Heart left ventricle (tissue), 16 donors: ENCODE measurements at regions not wholly inside any gene's neighbourhood (a gene's known extent, or its start where the extent isn't known, plus 50 kb on each side); places are given as distances from the start of the nearest gene placed in this dataset.
A peak's percentile ranks its signal among the peaks of the same experiment; 100 is the strongest.

Experiments
- ATAC-seq, 4 donors: fragments of 200-7000 bp; cut with Tn5 transposase; one replicate each; pipeline ENCODE4 v1.9.1; 2020 to 2022; ENCODE audit warnings: moderate library complexity in 4 of 4, mild to moderate bottlenecking in 3 of 4, moderate number of reproducible peaks in 1 of 4
- DNase-seq, 5 donors: peaks; one replicate each; pipeline ENCODE4 v3.0.0-alpha.2; 2020
- H3K27ac ChIP-seq, 12 donors: fragments of 200-600 bp; sonication (generic) in 4 of 12; one replicate each; pipeline versions ENCODE4 v1.5.0 to v1.8.0; 2016 to 2022; ENCODE audit warnings: mild to moderate bottlenecking in 2 of 12
- H3K27me3 ChIP-seq, 9 donors: fragments of 200-600 bp; sonication (generic) in 2 of 9; one replicate each; pipeline versions ENCODE4 v1.5.1 to v1.8.0; 2016 to 2022; ENCODE audit warnings: mild to moderate bottlenecking in 3 of 9
- H3K36me3 ChIP-seq, 9 donors: fragments of 200-600 bp; sonication (generic) in 2 of 9; one replicate each; pipeline versions ENCODE4 v1.5.0 to v1.8.0; 2018 to 2022; ENCODE audit warnings: mild to moderate bottlenecking in 2 of 9
- H3K4me1 ChIP-seq, 12 donors: fragments of 200-600 bp; sonication (generic) in 4 of 12; one replicate each; pipeline versions ENCODE4 v1.5.0 to v1.8.0; 2016 to 2022; ENCODE audit warnings: mild to moderate bottlenecking in 3 of 12
- H3K4me3 ChIP-seq, 12 donors: fragments of 200-600 bp; sonication (generic) in 4 of 12; one replicate each; pipeline versions ENCODE4 v1.5.0 to v1.8.0; 2017 to 2022; ENCODE audit warnings: mild to moderate bottlenecking in 9 of 12, moderate library complexity in 4 of 12
- H3K9me3 ChIP-seq, 12 donors: fragments of 200-600 bp; sonication (generic) in 4 of 12; one replicate each; pipeline versions ENCODE4 v1.5.0 to v1.8.0; 2016 to 2022; ENCODE audit warnings: mild to moderate bottlenecking in 1 of 12
- POLR2A ChIP-seq, 2 donors: fragments of 450-650 bp; IDR thresholded peaks; one replicate each; pipeline ENCODE4 v1.6.1; 2017; ENCODE audit warnings: antibody characterized with exemption in 2 of 2, mild to moderate bottlenecking in 2 of 2, moderate library complexity in 2 of 2
- WGBS, 4 donors: extraction: QIAGEN DNeasy Blood & Tissue Kit in 2 of 4; methylation state at CpG; one replicate each; pipeline versions ENCODE4 v1.1.5 to v1.1.7; 2013 to 2018; 5-methylcytosine and 5-hydroxymethylcytosine counted together
- intact Hi-C, 10 donors: fragments of 100-400 bp; cut with DNase I; formaldehyde crosslinking; loops; one replicate each; pipeline versions ENCODE4 v1.11.1 to v1.14.2; 2022
- TF ChIP-seq, protein P1 (sequence below), 12 donors: fragments of 200-600 bp; sonication (generic) in 4 of 12; IDR thresholded peaks; one replicate each; pipeline versions ENCODE4 v1.5.0 to v1.8.0; 2018 to 2022; ENCODE audit warnings: antibody characterized with exemption in 12 of 12, mild to moderate bottlenecking in 5 of 12
- donor health status: ischemic (EF 13 %, LVEDD 7.1; RV severe dilation, severe dysfunction).
- donor health status: healthy with polysubstance abuse.
- donor health status: DM: no; HTN: yes; CAD: no.
- donor health status: DM: no; HTN: no; CAD: no.
- donor health status: ischemic (EF 25% LVEDD 6.9; RV normal size, moderate dysfunction).
- donor health status: ischemic (EF 25% LVEDD 5.7; RV mildly dilated, moderate dysfunction).
- donor health status: healthy.
- donor health status: DM: yes; HTN: yes; CAD: no.
- donor health status: ischemic (EF 35%, LVEDD 5.7; RV mildly dilated, moderate dysfunction).
- donor health status: nonischemic (EF 11% LVEDD 7.7; RV severe dilation, severe dysfunction).
- donor health status: DM: yes; HTN: yes; CAD: no.
- donor health status: PGD.
- donor health status: ischemic (EF 29% LVEDD 5.4; RV normal size, mild dysfunction).
- donor health status: nonischemic (EF 23%, LVEDD 6.1; RV moderate dilation, normal function).

DNA sequence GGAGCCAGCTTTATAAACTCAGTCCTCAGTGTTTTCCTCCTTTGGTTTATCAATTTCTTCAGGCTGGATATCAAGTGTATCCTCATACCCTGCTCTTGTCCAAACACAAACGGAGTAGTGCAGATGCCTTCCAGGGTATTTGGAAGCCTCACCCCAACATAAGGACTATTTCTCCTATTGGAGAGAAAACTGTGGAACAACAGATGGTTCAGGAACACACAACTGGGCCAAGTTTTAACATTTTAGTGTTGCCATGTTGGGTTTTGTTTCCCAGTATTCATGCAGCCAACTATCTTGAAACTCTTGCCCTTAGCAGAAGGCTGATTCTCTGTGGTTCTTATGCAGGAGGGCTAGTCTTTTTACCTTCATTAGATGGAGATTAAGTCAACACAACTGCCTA lies 398.1 kb downstream of the GABRB3 start:
- WGBS, 4 donors = 46 to 88% (median 79%) methylated on average over 1 of the region's 1 CpG
- H3K27ac ChIP-seq = no peak overlapping the region
- no peak overlapping the region for H3K4me3 ChIP-seq
- intact Hi-C loops = loop anchor here in 1 of 10 donors (5.0 kb wide), 1 partner anchor 33 kb away; no protein-coding TSS in a partner anchor
- H3K36me3 ChIP-seq = no peaks in the 10 kb centered on the region
- H3K9me3 ChIP-seq = peaks cover 0 to 39% (median 15%) of the 10 kb centered on the region in 12 donors
- TF ChIP-seq, protein P1, sequence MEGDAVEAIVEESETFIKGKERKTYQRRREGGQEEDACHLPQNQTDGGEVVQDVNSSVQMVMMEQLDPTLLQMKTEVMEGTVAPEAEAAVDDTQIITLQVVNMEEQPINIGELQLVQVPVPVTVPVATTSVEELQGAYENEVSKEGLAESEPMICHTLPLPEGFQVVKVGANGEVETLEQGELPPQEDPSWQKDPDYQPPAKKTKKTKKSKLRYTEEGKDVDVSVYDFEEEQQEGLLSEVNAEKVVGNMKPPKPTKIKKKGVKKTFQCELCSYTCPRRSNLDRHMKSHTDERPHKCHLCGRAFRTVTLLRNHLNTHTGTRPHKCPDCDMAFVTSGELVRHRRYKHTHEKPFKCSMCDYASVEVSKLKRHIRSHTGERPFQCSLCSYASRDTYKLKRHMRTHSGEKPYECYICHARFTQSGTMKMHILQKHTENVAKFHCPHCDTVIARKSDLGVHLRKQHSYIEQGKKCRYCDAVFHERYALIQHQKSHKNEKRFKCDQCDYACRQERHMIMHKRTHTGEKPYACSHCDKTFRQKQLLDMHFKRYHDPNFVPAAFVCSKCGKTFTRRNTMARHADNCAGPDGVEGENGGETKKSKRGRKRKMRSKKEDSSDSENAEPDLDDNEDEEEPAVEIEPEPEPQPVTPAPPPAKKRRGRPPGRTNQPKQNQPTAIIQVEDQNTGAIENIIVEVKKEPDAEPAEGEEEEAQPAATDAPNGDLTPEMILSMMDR (IDR thresholded peaks at IDR 0.05) = no peak
- TF ChIP-seq POLR2A (IDR thresholded peaks at IDR 0.05) = no peak
- no peak for DNase-seq
- no peaks in the 10 kb centered on the region for H3K27me3 ChIP-seq
- H3K4me1 ChIP-seq = no peaks in the 10 kb centered on the region
- ATAC-seq = no peak

- ATAC-seq (no peak), DNase-seq (no peak)
- TF ChIP-seq, protein P1 (IDR thresholded peaks at IDR 0.05) = no peak
- TF ChIP-seq POLR2A (IDR thresholded peaks at IDR 0.05) = no peak
- H3K27ac ChIP-seq = no peak overlapping the region
- WGBS, 4 donors = 47 to 58% (median 52%) methylated on average over 6 of the region's 6 CpGs
- H3K4me1 ChIP-seq = no peaks in the 10 kb centered on the region
- H3K4me3 ChIP-seq = no peak overlapping the region
- H3K36me3 ChIP-seq = no peaks in the 10 kb centered on the region
- intact Hi-C loops = no loop called here
- H3K27me3 ChIP-seq = no peaks in the 10 kb centered on the region
- peaks cover 0 to 28% (median 15%) of the 10 kb centered on the region in 12 donors for H3K9me3 ChIP-seq
Measured at GRCh38 chr15:26372706-26373105, 400.2 kb downstream of the GABRB3 start.

DNA sequence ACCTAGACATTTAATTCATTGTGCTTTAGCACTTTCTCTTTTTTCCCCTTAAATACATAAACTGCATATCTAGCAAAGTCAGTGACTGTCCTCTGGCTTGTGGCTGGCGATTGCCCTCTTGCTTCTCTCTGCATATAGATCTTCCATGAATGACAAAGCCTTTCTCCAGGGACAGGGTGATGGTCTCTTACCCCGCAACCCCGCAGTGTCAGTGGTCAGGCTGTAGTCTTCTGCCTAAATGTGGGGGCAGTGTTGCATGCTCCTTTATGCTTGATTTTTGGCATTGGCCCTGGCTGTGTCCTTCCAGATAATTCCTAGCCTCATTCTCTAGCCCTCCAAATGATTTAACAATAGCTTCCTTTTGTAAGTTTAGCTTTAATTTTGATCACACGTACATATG lies 407.8 kb downstream of the GABRB3 start:
- no peak overlapping the region for H3K27ac ChIP-seq
- TF ChIP-seq, protein P1 (IDR thresholded peaks at IDR 0.05) = no peak
- no peak for TF ChIP-seq POLR2A (IDR thresholded peaks at IDR 0.05)
- WGBS, 4 donors = 79 to 89% (median 83%) methylated on average over 4 of the region's 4 CpGs
- no peaks in the 10 kb centered on the region for H3K27me3 ChIP-seq
- H3K9me3 ChIP-seq = no peaks in the 10 kb centered on the region
- ATAC-seq (no peak), DNase-seq (no peak)
- no peaks in the 10 kb centered on the region for H3K36me3 ChIP-seq
- intact Hi-C loops = loop anchor here in 1 of 10 donors (10.0 kb wide), 1 partner anchor 50 kb away; no protein-coding TSS in a partner anchor
- H3K4me1 ChIP-seq = peaks cover 0 to 3% (median 0%) of the 10 kb centered on the region in 12 donors
- no peak overlapping the region for H3K4me3 ChIP-seq

DNA sequence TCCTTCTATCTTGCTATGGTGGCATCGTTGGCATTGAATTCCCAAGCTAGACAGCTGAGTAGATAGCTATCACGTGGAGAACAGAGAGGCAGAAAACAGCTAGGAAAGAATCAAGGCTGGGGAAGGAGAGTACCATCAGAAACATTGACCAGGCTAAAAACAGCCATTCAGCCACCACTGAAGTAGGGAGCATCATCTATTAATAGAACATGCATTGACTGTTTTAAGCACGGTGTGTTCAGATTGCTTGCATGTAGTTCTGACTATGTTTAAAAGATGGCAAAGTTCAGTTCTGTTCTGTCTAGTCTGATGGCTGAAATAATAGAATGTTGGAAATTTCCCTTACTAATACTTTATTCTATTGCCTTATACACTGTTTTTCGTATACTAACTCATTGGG lies 413.0 kb downstream of the GABRB3 start:
- intact Hi-C loops = loop anchor here in 1 of 10 donors (10.0 kb wide), 1 partner anchor 45 kb away; no protein-coding TSS in a partner anchor
- WGBS, 4 donors = 36 to 50% (median 46%) methylated on average over 4 of the region's 4 CpGs
- Histone ChIP-seq H3K27ac (peak overlapping the region in 6 of 12 donors; percentile 22 to 58 (median 30)), H3K4me1 (peaks cover 0 to 8% (median 0%) of the 10 kb centered on the region in 12 donors), H3K9me3 (no peaks in the 10 kb centered on the region), H3K4me3 (no peak overlapping the region), H3K36me3 (no peaks in the 10 kb centered on the region), H3K27me3 (no peaks in the 10 kb centered on the region)
- TF ChIP-seq, protein P1 (IDR thresholded peaks at IDR 0.05) = no peak
- no peak for TF ChIP-seq POLR2A (IDR thresholded peaks at IDR 0.05)
- no peak for DNase-seq
- ATAC-seq = peak; percentile 84 to 93 (median 90)
